Thyroid gland (tissue), 4 donors: ENCODE measurements at regions not wholly inside any gene's neighbourhood (a gene's known extent, or its start where the extent isn't known, plus 50 kb on each side); places are given as distances from the start of the nearest gene placed in this dataset.

Experiments
- POLR2A ChIP-seq, 2 donors: fragments of 450-650 bp; IDR thresholded peaks; one replicate each; pipeline ENCODE4 v1.6.1; 2017; ENCODE audit warnings: antibody characterized with exemption in 2 of 2, mild to moderate bottlenecking in 2 of 2, moderate library complexity in 1 of 2
- TF ChIP-seq, protein P1 (sequence below), 6 experiments: fragments of 200-600 bp in 3 of 6; fragments of 450-650 bp in 3 of 6; sonication (generic) in 3 of 6; IDR thresholded peaks; one replicate each; pipeline ENCODE4 v1.5.1; 2016 to 2019; ENCODE audit warnings: antibody characterized with exemption in 6 of 6, mild to moderate bottlenecking in 2 of 6, inconsistent platforms in 1 of 6, moderate library complexity in 1 of 6

GRCh38 chr11:41613326-41613725 lies 153.9 kb upstream of the LRRC4C start:
- TF ChIP-seq, protein P1, sequence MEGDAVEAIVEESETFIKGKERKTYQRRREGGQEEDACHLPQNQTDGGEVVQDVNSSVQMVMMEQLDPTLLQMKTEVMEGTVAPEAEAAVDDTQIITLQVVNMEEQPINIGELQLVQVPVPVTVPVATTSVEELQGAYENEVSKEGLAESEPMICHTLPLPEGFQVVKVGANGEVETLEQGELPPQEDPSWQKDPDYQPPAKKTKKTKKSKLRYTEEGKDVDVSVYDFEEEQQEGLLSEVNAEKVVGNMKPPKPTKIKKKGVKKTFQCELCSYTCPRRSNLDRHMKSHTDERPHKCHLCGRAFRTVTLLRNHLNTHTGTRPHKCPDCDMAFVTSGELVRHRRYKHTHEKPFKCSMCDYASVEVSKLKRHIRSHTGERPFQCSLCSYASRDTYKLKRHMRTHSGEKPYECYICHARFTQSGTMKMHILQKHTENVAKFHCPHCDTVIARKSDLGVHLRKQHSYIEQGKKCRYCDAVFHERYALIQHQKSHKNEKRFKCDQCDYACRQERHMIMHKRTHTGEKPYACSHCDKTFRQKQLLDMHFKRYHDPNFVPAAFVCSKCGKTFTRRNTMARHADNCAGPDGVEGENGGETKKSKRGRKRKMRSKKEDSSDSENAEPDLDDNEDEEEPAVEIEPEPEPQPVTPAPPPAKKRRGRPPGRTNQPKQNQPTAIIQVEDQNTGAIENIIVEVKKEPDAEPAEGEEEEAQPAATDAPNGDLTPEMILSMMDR (IDR thresholded peaks at IDR 0.05): no peak
- TF ChIP-seq POLR2A (IDR thresholded peaks at IDR 0.05): no peak
